ENCODE measurements at regions not wholly inside any gene's neighbourhood (a gene's known extent, or its start where the extent isn't known, plus 50 kb on each side); places are given as distances from the start of the nearest gene placed in this dataset.

DNA sequence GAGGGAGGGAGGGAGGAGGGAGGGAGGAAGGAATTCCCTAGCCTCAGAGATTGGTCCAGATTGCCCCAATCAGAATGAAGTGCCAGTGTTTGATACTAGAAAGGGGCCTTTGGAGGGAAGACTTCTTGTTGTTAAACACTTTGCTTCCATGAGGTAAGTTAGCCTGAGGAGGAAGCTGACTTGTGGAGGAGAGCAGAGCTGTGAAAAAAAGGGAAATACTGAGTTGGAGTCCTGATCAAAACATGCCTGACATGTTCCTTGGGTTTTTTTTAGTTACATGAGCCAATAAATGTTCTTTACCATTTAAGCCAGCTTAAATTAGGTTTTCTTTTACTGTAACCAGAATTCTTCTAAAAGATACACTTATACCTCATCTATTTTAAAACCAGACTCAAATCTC lies 57.6 kb downstream of the GSX2 start:
- Histone ChIP-seq H3K4me1 (no peaks in the 10 kb centered on the region), H3K4me2 (no peak overlapping the region), H3K9me3 (peaks cover 4% of the 10 kb centered on the region; the same call in 1 of the 3 replicates), H3K4me3 (no peak overlapping the region), H3K27ac (no peak overlapping the region)
- TF ChIP-seq POLR2AphosphoS2 (conservative IDR thresholded peaks at IDR 0.05; ENCODE audit: low read length), result no peak
- ChIA-PET POLR2A (interaction anchor here (0.7 kb wide), 1 partner anchor 102 kb away, joined by 6 read pairs; no protein-coding TSS in a partner anchor), CTCF (no interaction called here)
- FAIRE-seq (no peak), DNase-seq (ENCODE audit: low read depth in 1 of 2, low spot score in 1 of 2) (no peak), ATAC-seq (no peak)

DNA sequence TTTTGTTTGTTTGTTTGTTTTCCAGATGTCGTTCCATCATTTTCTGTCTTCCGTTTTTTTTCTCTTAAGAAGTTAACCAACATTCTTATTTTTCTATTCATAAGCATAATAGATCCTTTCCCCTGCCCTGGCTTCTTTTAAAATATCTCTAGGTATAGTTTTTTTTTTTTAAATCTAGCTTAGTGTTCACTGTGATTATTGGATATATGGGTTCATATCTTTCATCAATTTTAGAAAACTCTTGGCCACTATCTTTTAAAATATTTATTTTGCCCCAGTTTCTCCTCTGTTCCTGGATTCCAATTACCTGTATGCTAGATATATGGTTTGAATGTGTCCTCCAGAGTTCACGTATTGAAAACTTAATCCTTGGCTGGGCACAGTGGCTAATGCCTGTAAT lies 59.6 kb downstream of the GSX2 start:
- ChIA-PET POLR2A (no interaction called here), CTCF (no interaction called here)
- Histone ChIP-seq H3K9me3 (peaks cover 4% of the 10 kb centered on the region; the same call in 1 of the 3 replicates), H3K4me1 (no peaks in the 10 kb centered on the region), H3K4me2 (no peak overlapping the region), H3K4me3 (no peak overlapping the region), H3K27ac (no peak overlapping the region)
- DNase-seq (ENCODE audit: low read depth in 1 of 2, low spot score in 1 of 2), result no peak
- 38% methylated on average over 3 of the region's 3 CpGs for WGBS (ENCODE audit: missing lambda C conversion rate)
- no peak for ATAC-seq
- no peak for FAIRE-seq
- TF ChIP-seq EHF (CRISPR knock-in tag; IDR thresholded peaks at IDR 0.05), result no peak
- TF ChIP-seq, protein P1, sequence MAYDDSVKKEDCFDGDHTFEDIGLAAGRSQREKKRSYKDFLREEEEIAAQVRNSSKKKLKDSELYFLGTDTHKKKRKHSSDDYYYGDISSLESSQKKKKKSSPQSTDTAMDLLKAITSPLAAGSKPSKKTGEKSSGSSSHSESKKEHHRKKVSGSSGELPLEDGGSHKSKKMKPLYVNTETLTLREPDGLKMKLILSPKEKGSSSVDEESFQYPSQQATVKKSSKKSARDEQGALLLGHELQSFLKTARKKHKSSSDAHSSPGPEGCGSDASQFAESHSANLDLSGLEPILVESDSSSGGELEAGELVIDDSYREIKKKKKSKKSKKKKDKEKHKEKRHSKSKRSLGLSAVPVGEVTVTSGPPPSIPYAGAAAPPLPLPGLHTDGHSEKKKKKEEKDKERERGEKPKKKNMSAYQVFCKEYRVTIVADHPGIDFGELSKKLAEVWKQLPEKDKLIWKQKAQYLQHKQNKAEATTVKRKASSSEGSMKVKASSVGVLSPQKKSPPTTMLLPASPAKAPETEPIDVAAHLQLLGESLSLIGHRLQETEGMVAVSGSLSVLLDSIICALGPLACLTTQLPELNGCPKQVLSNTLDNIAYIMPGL (CRISPR knock-in tag; IDR thresholded peaks at IDR 0.05; ENCODE audit: borderline replicate concordance), result no peak
- no peak for TF ChIP-seq HOXB13 (CRISPR knock-in tag; IDR thresholded peaks at IDR 0.05; ENCODE audit: low read depth)
- TF ChIP-seq FOSL2 (IDR thresholded peaks at IDR 0.05), result no peak
- TF ChIP-seq FOSL2 (CRISPR knock-in tag; IDR thresholded peaks at IDR 0.05), result no peak
- TF ChIP-seq RFX5 (IDR thresholded peaks at IDR 0.05), result no peak
- TF ChIP-seq CEBPB (IDR thresholded peaks at IDR 0.05), result no peak
- no peak for TF ChIP-seq MAZ (IDR thresholded peaks at IDR 0.05; ENCODE audit: borderline replicate concordance, low read depth, low read length)
- no peak for TF ChIP-seq MAFK (IDR thresholded peaks at IDR 0.05; ENCODE audit: partially characterized antibody)
- TF ChIP-seq BHLHE40 (IDR thresholded peaks at IDR 0.05; ENCODE audit: low read depth, low read length), result no peak
- TF ChIP-seq FOSB (CRISPR knock-in tag; IDR thresholded peaks at IDR 0.05), result no peak
- no peak for TF ChIP-seq RNF2 (IDR thresholded peaks at IDR 0.05; ENCODE audit: borderline replicate concordance, low read depth)
- no peak for TF ChIP-seq NR3C1 (IDR thresholded peaks at IDR 0.05)
- TF ChIP-seq KDM1A (IDR thresholded peaks at IDR 0.05; ENCODE audit: low read depth), result no peak
- no peak for TF ChIP-seq ZC3H11A (IDR thresholded peaks at IDR 0.05)
- TF ChIP-seq, protein P2, sequence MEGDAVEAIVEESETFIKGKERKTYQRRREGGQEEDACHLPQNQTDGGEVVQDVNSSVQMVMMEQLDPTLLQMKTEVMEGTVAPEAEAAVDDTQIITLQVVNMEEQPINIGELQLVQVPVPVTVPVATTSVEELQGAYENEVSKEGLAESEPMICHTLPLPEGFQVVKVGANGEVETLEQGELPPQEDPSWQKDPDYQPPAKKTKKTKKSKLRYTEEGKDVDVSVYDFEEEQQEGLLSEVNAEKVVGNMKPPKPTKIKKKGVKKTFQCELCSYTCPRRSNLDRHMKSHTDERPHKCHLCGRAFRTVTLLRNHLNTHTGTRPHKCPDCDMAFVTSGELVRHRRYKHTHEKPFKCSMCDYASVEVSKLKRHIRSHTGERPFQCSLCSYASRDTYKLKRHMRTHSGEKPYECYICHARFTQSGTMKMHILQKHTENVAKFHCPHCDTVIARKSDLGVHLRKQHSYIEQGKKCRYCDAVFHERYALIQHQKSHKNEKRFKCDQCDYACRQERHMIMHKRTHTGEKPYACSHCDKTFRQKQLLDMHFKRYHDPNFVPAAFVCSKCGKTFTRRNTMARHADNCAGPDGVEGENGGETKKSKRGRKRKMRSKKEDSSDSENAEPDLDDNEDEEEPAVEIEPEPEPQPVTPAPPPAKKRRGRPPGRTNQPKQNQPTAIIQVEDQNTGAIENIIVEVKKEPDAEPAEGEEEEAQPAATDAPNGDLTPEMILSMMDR (IDR thresholded peaks at IDR 0.05), result no peak
- TF ChIP-seq HDAC2 (IDR thresholded peaks at IDR 0.05), result no peak

DNA sequence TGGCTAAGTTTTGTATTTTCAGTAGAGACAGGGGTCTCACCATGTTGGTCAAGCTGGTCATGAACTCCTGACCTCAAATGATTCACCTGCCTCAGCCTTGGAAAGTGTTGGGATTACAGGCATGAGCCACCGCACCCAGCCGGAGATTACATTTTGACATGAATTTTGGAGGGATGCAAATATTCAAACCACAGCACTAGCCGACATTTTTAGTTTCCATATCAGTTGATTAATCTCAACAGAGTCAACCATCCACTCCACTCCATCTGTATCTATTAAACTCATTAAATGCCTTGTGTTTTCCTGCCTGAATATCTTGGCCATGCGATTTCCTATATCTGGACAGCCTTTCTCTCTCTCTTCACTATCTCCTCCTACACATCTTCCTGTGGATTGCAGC lies 64.1 kb upstream of the PDGFRA start:
- H3K27ac ChIP-seq, result no peak overlapping the region
- H3K4me2 ChIP-seq, result no peak overlapping the region
- FAIRE-seq, result no peak
- TF ChIP-seq GATA3 (IDR thresholded peaks at IDR 0.05; ENCODE audit: borderline replicate concordance) (no peak), SREBF2 (IDR thresholded peaks at IDR 0.05) (no peak)
- no peak overlapping the region for H3K4me3 ChIP-seq
- peaks cover 4% of the 10 kb centered on the region; the same call in 1 of the 3 replicates for H3K9me3 ChIP-seq
- ChIA-PET CTCF (no interaction called here), POLR2A (no interaction called here)
- ATAC-seq, result no peak
- 79% methylated on average over 4 of the region's 4 CpGs for WGBS (ENCODE audit: missing lambda C conversion rate)
- no peaks in the 10 kb centered on the region for H3K4me1 ChIP-seq
- DNase-seq (ENCODE audit: low read depth in 1 of 2, low spot score in 1 of 2), result no peak

DNA sequence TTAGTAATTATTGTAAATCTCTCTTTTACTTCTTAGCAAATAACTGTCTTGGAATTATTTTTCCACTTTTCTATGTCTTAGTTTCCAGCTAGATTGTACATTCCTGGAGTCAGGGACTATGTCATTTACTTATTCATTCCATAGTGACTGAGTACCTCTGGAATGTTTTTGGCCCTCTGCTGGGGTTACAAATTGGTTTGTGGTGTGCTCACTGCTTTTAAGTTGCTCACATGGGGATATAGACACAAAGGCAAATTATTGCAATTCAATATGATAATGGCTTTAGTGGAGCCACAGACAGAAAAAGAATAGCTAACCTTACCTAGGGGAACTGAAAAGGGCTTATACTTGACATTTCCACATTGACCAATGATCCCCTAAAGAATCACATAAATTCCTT lies 63.7 kb upstream of the PDGFRA start:
- DNase-seq (ENCODE audit: low read depth in 1 of 2, low spot score in 1 of 2) (no peak), ATAC-seq (peak; percentile 34 to 49; a peak in 2 of 6 replicates), FAIRE-seq (no peak)
- CTCF ChIA-PET, result no interaction called here
- Histone ChIP-seq H3K9me3 (no peaks in the 10 kb centered on the region), H3K4me1 (no peaks in the 10 kb centered on the region), H3K27ac (no peak overlapping the region), H3K4me3 (no peak overlapping the region), H3K4me2 (no peak overlapping the region)
- TF ChIP-seq FOSL2 (IDR thresholded peaks at IDR 0.05), result no peak
- no peak for TF ChIP-seq FOSL2 (CRISPR knock-in tag; IDR thresholded peaks at IDR 0.05)
- TF ChIP-seq RFX5 (IDR thresholded peaks at IDR 0.05), result no peak
- no peak for TF ChIP-seq SREBF2 (IDR thresholded peaks at IDR 0.05)
- TF ChIP-seq ESRRA (IDR thresholded peaks at IDR 0.05; ENCODE audit: borderline replicate concordance, low read length), result no peak
- TF ChIP-seq ZNF302 (CRISPR knock-in tag; IDR thresholded peaks at IDR 0.05), result no peak
- no peak for TF ChIP-seq CHD2 (IDR thresholded peaks at IDR 0.05; ENCODE audit: low read length, partially characterized antibody)
- TF ChIP-seq, protein P3, sequence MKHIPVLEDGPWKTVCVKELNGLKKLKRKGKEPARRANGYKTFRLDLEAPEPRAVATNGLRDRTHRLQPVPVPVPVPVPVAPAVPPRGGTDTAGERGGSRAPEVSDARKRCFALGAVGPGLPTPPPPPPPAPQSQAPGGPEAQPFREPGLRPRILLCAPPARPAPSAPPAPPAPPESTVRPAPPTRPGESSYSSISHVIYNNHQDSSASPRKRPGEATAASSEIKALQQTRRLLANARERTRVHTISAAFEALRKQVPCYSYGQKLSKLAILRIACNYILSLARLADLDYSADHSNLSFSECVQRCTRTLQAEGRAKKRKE (CRISPR knock-in tag; IDR thresholded peaks at IDR 0.05; ENCODE audit: low read depth), result no peak
- POLR2A ChIA-PET, result no interaction called here

All from A549 (cell line).